GM12874 (cell line): ENCODE measurements at regions not wholly inside any gene's neighbourhood (a gene's known extent, or its start where the extent isn't known, plus 50 kb on each side); places are given as distances from the start of the nearest gene placed in this dataset.

Experiments
- CTCF ChIP-seq: IDR thresholded peaks from 2 replicates; pipeline ENCODE4 v1.5.1; 2011; ENCODE audit warnings: low read depth, mild to moderate bottlenecking, control low read depth, low read length, moderate library complexity; ENCODE audit not compliant: insufficient read depth

- TF ChIP-seq CTCF, result no peak
Observed at GRCh38 chr12:87021400-87021799, 765.2 kb upstream of the MGAT4C start.

GRCh38 chr12:87020071-87020470 lies 763.9 kb upstream of the MGAT4C start:
- no peak for TF ChIP-seq CTCF

GRCh38 chr12:87015352-87015751 lies 759.2 kb upstream of the MGAT4C start:
- no peak for TF ChIP-seq CTCF

- no peak for TF ChIP-seq CTCF
Observed at GRCh38 chr12:87008785-87009384, 752.7 kb upstream of the MGAT4C start.

- no peak for TF ChIP-seq CTCF
Observed at GRCh38 chr12:87001102-87001501, 744.9 kb upstream of the MGAT4C start.

- no peak for TF ChIP-seq CTCF
Observed at GRCh38 chr12:86985298-86985697, 729.1 kb upstream of the MGAT4C start.

GRCh38 chr12:86959766-86960458 lies 703.7 kb upstream of the MGAT4C start:
- TF ChIP-seq CTCF, result no peak

- TF ChIP-seq CTCF, result no peak
Observed at GRCh38 chr12:86950444-86950843, 694.3 kb upstream of the MGAT4C start.
